Pancreas (tissue), 10 donors: ENCODE measurements at regions not wholly inside any gene's neighbourhood (a gene's known extent, or its start where the extent isn't known, plus 50 kb on each side); places are given as distances from the start of the nearest gene placed in this dataset.
"Not testable (repeated sequence)": the region's sequence is repeated elsewhere in the genome, so short reads cannot be mapped to it uniquely, and the experiment has no call there.

ENCODE experiments used
- ATAC-seq, 4 donors: fragments of 200-7000 bp; cut with Tn5 transposase; one replicate each; pipeline versions ENCODE4 v1.8.0 to v1.9.1; 2020; ENCODE audit warnings: mild to moderate bottlenecking in 4 of 4, moderate library complexity in 4 of 4
- DNase-seq, 6 donors: peaks; one replicate each; pipeline ENCODE4 v3.0.0-alpha.2; 2020
- FAIRE-seq: peaks from 2 replicates; lab custom pipeline; 2012; peaks lifted over from hg19 to GRCh38; lab: Jason Lieb, UNC
- H3K27ac ChIP-seq, 4 donors: fragments of 200-600 bp; sonication (generic); 1 replicate in 3 of 4; 2 replicates in 1 of 4; pipeline versions ENCODE4 v1.5.0 to v1.8.0; 2020
- H3K27me3 ChIP-seq, 4 donors: fragments of 200-600 bp; one replicate each; pipeline ENCODE4 v1.8.0; 2021
- H3K36me3 ChIP-seq, 3 donors: fragments of 200-600 bp; sonication (generic) in 1 of 3; one replicate each; pipeline versions ENCODE4 v1.5.0 to v1.8.0; 2020 to 2021
- H3K4me1 ChIP-seq, 3 donors: fragments of 200-600 bp; one replicate each; pipeline ENCODE4 v1.8.0; 2021
- H3K4me3 ChIP-seq, 4 donors: fragments of 200-600 bp; sonication (generic) in 2 of 4; one replicate each; pipeline versions ENCODE4 v1.5.0 to v1.8.0; 2020 to 2021
- H3K9me3 ChIP-seq, 4 donors: fragments of 200-600 bp; one replicate each; pipeline ENCODE4 v1.8.0; 2021
- WGBS, 2 donors: extraction: QIAGEN DNeasy Blood & Tissue Kit; methylation state at CpG; one replicate each; pipeline ENCODE4 v1.1.7; 2013; 5-methylcytosine and 5-hydroxymethylcytosine counted together
- intact Hi-C, 3 donors: fragments of 100-400 bp; cut with DNase I; formaldehyde crosslinking; loops; one replicate each; pipeline versions ENCODE4 v1.11.1 to v1.14.2; 2022
- TF ChIP-seq, protein P1 (sequence below), 4 donors: fragments of 200-600 bp; sonication (generic) in 3 of 4; IDR thresholded peaks; one replicate each; pipeline versions ENCODE4 v1.5.0 to v1.8.0; 2021; ENCODE audit warnings: antibody characterized with exemption in 4 of 4
- donor health status: healthy with polysubstance abuse.
- donor health status: DM: no; HTN: no; CAD: no; lungs with moderate emphysema.
- donor health status: DM: no; HTN: no; CAD: no.
- donor health status: control.
- donor health status: control.
- donor health status: Bipolar disorder and iron deficiency.
- donor health status: DM: yes; HTN: yes; CAD: no.
- donor health status: DM: no; HTN: no; CAD: no.
- donor health status: DM: no; HTN: no; CAD: no.
- donor health status: DM: yes; HTN: yes; CAD: no.

DNA sequence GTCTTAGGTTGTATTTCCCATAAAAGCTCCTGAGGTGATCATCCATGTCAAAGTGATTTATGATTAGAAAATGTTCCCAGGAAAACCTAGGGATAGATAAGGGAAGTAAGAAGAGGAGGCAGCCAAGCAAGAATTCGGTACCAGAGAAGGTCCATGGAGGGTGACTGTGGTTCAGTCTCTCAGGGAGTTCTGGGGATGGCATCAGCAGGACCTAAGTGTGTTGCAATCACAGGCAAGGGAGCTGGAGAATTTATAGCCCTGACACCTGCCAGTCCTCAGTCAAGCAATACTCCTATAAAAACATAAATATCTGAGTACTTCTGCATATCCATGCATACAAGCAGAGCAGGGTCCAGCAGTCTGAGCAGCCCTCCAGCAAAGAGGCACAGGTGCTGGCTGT is 95.6 kb upstream of the TOPAZ1 start:
- H3K27me3 ChIP-seq, result no peaks in the 10 kb centered on the region
- H3K27ac ChIP-seq, result no peak overlapping the region
- no peak overlapping the region for H3K4me3 ChIP-seq
- DNase-seq, result no peak
- no peak for ATAC-seq
- no peaks in the 10 kb centered on the region for H3K36me3 ChIP-seq
- no peak for FAIRE-seq
- no peaks in the 10 kb centered on the region for H3K9me3 ChIP-seq
- TF ChIP-seq, protein P1, sequence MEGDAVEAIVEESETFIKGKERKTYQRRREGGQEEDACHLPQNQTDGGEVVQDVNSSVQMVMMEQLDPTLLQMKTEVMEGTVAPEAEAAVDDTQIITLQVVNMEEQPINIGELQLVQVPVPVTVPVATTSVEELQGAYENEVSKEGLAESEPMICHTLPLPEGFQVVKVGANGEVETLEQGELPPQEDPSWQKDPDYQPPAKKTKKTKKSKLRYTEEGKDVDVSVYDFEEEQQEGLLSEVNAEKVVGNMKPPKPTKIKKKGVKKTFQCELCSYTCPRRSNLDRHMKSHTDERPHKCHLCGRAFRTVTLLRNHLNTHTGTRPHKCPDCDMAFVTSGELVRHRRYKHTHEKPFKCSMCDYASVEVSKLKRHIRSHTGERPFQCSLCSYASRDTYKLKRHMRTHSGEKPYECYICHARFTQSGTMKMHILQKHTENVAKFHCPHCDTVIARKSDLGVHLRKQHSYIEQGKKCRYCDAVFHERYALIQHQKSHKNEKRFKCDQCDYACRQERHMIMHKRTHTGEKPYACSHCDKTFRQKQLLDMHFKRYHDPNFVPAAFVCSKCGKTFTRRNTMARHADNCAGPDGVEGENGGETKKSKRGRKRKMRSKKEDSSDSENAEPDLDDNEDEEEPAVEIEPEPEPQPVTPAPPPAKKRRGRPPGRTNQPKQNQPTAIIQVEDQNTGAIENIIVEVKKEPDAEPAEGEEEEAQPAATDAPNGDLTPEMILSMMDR (IDR thresholded peaks at IDR 0.05), result no peak
- no peaks in the 10 kb centered on the region for H3K4me1 ChIP-seq
- 27 to 33% methylated on average over 1 of the region's 1 CpG for WGBS, 2 donors
- intact Hi-C loops, result no loop called here

DNA sequence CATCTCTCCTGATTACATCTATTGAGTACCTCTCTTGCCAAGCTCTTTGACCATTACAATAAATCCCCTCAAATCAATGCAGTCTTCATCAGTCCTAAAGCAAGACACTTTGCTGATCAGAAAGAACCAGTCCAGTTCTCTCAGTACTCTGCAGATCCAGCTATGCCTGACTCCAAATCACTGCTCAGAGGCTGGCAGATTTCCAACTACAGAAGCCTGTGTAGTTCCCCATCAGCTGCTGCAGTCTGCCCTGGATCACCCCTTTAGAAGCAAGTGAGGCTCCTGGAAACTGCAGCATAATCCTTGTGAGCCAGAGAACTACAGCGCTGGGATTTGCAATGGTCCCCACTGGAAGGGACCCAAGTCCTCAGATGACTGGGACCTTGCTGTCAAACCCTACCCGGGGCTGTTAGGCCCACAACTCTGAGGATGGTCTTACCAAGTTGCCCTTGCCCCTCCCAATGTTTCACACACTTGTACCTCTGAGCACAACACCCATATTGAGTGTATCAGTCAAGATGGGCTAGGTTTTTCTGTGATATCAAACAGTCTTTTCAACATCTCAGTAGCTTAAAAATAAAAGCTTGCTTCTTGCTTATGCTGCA is 81.9 kb upstream of the TOPAZ1 start:
- no peaks in the 10 kb centered on the region for H3K9me3 ChIP-seq
- H3K36me3 ChIP-seq, result no peaks in the 10 kb centered on the region
- no peak overlapping the region for H3K27ac ChIP-seq
- FAIRE-seq, result no peak
- WGBS, 2 donors, result 65 to 74% methylated on average over 2 of the region's 2 CpGs
- TF ChIP-seq, protein P1 (IDR thresholded peaks at IDR 0.05), result no peak
- intact Hi-C loops, result no loop called here
- DNase-seq, result no peak
- ATAC-seq, result no peak
- H3K4me1 ChIP-seq, result no peaks in the 10 kb centered on the region
- no peak overlapping the region for H3K4me3 ChIP-seq
- no peaks in the 10 kb centered on the region for H3K27me3 ChIP-seq

DNA sequence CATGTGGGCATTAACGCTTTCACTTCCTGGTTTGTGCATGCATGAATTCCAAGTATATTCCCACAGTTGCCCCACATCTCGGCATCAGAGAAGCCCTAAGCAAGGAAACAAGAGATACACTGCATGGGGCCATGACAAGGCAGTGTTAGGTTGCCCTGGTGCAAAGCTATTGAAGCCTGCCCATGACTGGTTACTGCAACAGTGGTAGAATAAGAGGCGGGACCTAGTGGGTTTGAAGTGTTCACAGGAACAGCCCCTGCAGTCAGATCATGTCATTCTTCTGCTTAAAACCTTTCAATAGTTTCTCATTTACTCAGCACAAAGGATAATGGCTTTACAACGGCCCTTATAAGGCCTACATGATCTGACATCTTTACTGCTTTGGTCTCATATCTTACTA is 80.9 kb upstream of the TOPAZ1 start:
- H3K9me3 ChIP-seq, result no peaks in the 10 kb centered on the region
- TF ChIP-seq, protein P1 (IDR thresholded peaks at IDR 0.05), result no peak
- intact Hi-C loops, result no loop called here
- no peak for FAIRE-seq
- no peaks in the 10 kb centered on the region for H3K36me3 ChIP-seq
- H3K4me1 ChIP-seq, result no peaks in the 10 kb centered on the region
- ATAC-seq, result no peak
- no peak overlapping the region for H3K27ac ChIP-seq
- H3K4me3 ChIP-seq, result no peak overlapping the region
- 71 to 85% methylated on average over 4 of the region's 4 CpGs for WGBS, 2 donors
- DNase-seq, result no peak
- no peaks in the 10 kb centered on the region for H3K27me3 ChIP-seq

DNA sequence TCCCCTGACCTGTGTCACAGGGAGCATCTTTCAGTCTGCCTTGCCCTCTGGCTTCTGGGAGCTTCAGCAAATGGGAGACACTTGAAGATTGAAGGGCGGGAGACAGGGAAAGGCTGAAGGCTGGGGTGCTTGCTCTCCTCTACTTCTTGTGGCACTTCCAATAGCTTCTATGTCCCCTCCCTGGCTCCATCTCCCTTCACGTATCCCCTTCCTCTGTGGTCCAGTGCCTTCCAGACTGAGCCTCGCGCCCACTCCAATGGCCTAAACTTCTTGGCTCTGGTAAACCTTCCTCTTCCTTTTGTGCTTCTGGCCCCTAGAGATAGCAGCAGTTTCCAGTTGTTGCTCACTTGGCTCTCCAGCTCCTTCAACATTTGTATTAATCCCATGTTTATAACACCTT is 69.8 kb upstream of the TOPAZ1 start:
- Histone ChIP-seq H3K27me3 (no peaks in the 10 kb centered on the region), H3K36me3 (no peaks in the 10 kb centered on the region), H3K9me3 (no peaks in the 10 kb centered on the region), H3K4me1 (no peaks in the 10 kb centered on the region), H3K4me3 (no peak overlapping the region), H3K27ac (no peak overlapping the region)
- intact Hi-C loops, result no loop called here
- no peak for DNase-seq
- no peak for FAIRE-seq
- ATAC-seq, result no peak
- 82 to 91% methylated on average over 4 of the region's 4 CpGs for WGBS, 2 donors
- TF ChIP-seq, protein P1 (IDR thresholded peaks at IDR 0.05), result no peak

DNA sequence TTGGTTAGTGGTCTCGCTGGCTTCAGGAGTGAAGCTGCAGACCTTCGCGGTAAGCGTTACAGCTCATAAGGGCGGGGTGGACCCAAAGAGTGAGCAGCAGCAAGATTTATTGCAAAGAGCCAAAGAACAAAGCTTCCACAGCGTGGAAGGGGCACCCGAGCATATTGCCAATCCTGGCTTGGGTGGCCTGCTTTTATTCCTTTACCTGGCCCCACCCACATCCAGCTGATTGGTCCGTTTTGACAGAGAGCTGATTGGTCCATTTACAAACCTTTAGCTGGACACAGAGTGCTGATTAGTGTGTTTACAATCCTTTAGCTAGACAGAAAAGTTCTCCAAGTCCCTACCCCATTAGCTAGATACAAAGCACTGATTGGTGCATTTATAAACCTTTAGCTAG is 69.0 kb upstream of the TOPAZ1 start:
- WGBS, 2 donors, result 82 to 90% methylated on average over 8 of the region's 8 CpGs
- DNase-seq, ATAC-seq, H3K27me3 ChIP-seq, H3K27ac ChIP-seq, H3K36me3 ChIP-seq, H3K4me3 ChIP-seq, H3K9me3 ChIP-seq, H3K4me1 ChIP-seq, intact Hi-C loops, FAIRE-seq: not testable (repeated sequence)
